H9 (cell line): ENCODE measurements at regions not wholly inside any gene's neighbourhood (a gene's known extent, or its start where the extent isn't known, plus 50 kb on each side); places are given as distances from the start of the nearest gene placed in this dataset.

Source experiments
- DNase-seq: peaks from one replicate; pipeline ENCODE4 v3.0.0-alpha.2; 2017
- H2AFZ ChIP-seq: one replicate; pipeline ENCODE4 v1.6.1; 2013; ENCODE audit warnings: mild to moderate bottlenecking, low read length, control low read depth, moderate library complexity
- H2AK5ac ChIP-seq: 2 replicates; pipeline ENCODE4 v1.6.1; 2013; ENCODE audit warnings: low read length, control low read depth, mixed read lengths; ENCODE audit not compliant: insufficient read length
- H2BK120ac ChIP-seq: one replicate; pipeline ENCODE4 v1.6.1; 2013; ENCODE audit warnings: low read depth, mild to moderate bottlenecking, low read length, control low read depth, inconsistent platforms; ENCODE audit not compliant: poor library complexity, severe bottlenecking
- H2BK12ac ChIP-seq: 2 replicates; pipeline ENCODE4 v1.6.1; 2013; ENCODE audit warnings: low read length, control low read depth, mixed read lengths, low read depth; ENCODE audit not compliant: insufficient read length
- H2BK15ac ChIP-seq: 2 replicates; pipeline ENCODE4 v1.6.1; 2013; ENCODE audit warnings: low read depth, low read length, control low read depth
- H2BK20ac ChIP-seq: one replicate; pipeline ENCODE4 v1.6.1; 2013; ENCODE audit warnings: low read depth, mild to moderate bottlenecking, low read length, control low read depth, inconsistent platforms; ENCODE audit not compliant: poor library complexity, severe bottlenecking
- H2BK5ac ChIP-seq: 2 replicates; pipeline ENCODE4 v1.6.1; 2013; ENCODE audit warnings: low read length, control low read depth, mixed read lengths; ENCODE audit not compliant: insufficient read length
- H3K14ac ChIP-seq: 2 replicates; pipeline ENCODE4 v1.6.1; 2013; ENCODE audit warnings: low read length, control low read depth; ENCODE audit not compliant: insufficient read depth
- H3K18ac ChIP-seq: 2 replicates; pipeline ENCODE4 v1.6.1; 2013; ENCODE audit warnings: low read depth, mild to moderate bottlenecking, mixed read lengths, low read length, control low read depth; ENCODE audit not compliant: insufficient read length
- H3K23ac ChIP-seq: 2 replicates; pipeline ENCODE4 v1.6.1; 2013; ENCODE audit warnings: low read length, control low read depth, mixed read lengths, low read depth; ENCODE audit not compliant: insufficient read length
- H3K23me2 ChIP-seq: 2 replicates; pipeline ENCODE4 v1.6.1; 2013; ENCODE audit warnings: low read depth, mild to moderate bottlenecking, mixed read lengths, low read length, control low read depth; ENCODE audit not compliant: insufficient read length, poor library complexity, severe bottlenecking
- H3K27ac ChIP-seq: 2 replicates; pipeline ENCODE4 v1.5.1; 2013; ENCODE audit warnings: low read length, control low read depth, mixed read lengths, low read depth; ENCODE audit not compliant: insufficient read length
- H3K27me3 ChIP-seq: 2 replicates; pipeline ENCODE4 v1.6.1; 2013; ENCODE audit warnings: low read length, control low read depth, inconsistent platforms; ENCODE audit not compliant: insufficient read depth
- H3K4ac ChIP-seq: 2 replicates; pipeline ENCODE4 v1.6.1; 2013; ENCODE audit warnings: low read depth, mild to moderate bottlenecking, control low read depth, inconsistent platforms, low read length, moderate library complexity
- H3K4me1 ChIP-seq: 2 replicates; pipeline ENCODE4 v1.6.1; 2013; ENCODE audit warnings: low read length, control low read depth, inconsistent platforms; ENCODE audit not compliant: insufficient read depth
- H3K4me2 ChIP-seq: 2 replicates; pipeline ENCODE4 v1.6.1; 2013; ENCODE audit warnings: low read length, control low read depth, mixed read lengths; ENCODE audit not compliant: insufficient read length, insufficient read depth
- H3K56ac ChIP-seq: 2 replicates; pipeline ENCODE4 v1.6.1; 2013; ENCODE audit warnings: low read depth, mild to moderate bottlenecking, mixed read lengths, low read length, control low read depth; ENCODE audit not compliant: insufficient read length
- H3K79me1 ChIP-seq: 2 replicates; pipeline ENCODE4 v1.6.1; 2013; ENCODE audit warnings: low read depth, mild to moderate bottlenecking, moderate library complexity, low read length, control low read depth, inconsistent platforms; ENCODE audit not compliant: insufficient read depth, poor library complexity, severe bottlenecking
- H3K79me2 ChIP-seq: 2 replicates; pipeline ENCODE4 v1.6.1; 2013; ENCODE audit warnings: low read length, control low read depth, inconsistent platforms; ENCODE audit not compliant: insufficient read depth
- H3K9ac ChIP-seq: 2 replicates; pipeline ENCODE4 v1.6.1; 2013; ENCODE audit warnings: low read length, control low read depth, mixed read lengths; ENCODE audit not compliant: insufficient read length; ENCODE audit errors: extremely low read depth
- H3K9me3 ChIP-seq: one replicate; pipeline ENCODE4 v1.6.1; 2013; ENCODE audit warnings: low read depth, low read length, inconsistent platforms; ENCODE audit not compliant: control insufficient read depth
- H3T11ph ChIP-seq: one replicate; pipeline ENCODE4 v1.6.1; 2013; ENCODE audit warnings: mild to moderate bottlenecking, low read length, control low read depth, inconsistent platforms
- H4K20me1 ChIP-seq: one replicate; pipeline ENCODE4 v1.6.1; 2013; ENCODE audit not compliant: control insufficient read depth, insufficient read length, insufficient read depth
- H4K5ac ChIP-seq: 2 replicates; pipeline ENCODE4 v1.6.1; 2013; ENCODE audit warnings: low read depth, mild to moderate bottlenecking, mixed read lengths, low read length, control low read depth; ENCODE audit not compliant: insufficient read length
- H4K8ac ChIP-seq: replicated peaks from 2 replicates; pipeline ENCODE4 v1.6.1; 2013; ENCODE audit warnings: low read length, control low read depth, mixed read lengths, low read depth; ENCODE audit not compliant: insufficient read length
- H4K91ac ChIP-seq: 2 replicates; pipeline ENCODE4 v1.6.1; 2013; ENCODE audit warnings: low read depth, mild to moderate bottlenecking, moderate library complexity, mixed read lengths, low read length, control low read depth; ENCODE audit not compliant: insufficient read length
- H3K27ac Mint-ChIP-seq, 3 experiments: 2 replicates in 2 of 3; 3 replicates in 1 of 3; pipeline ENCODE4 v1.8.0; 2020 to 2021; ENCODE audit warnings: mixed read lengths in 3 of 3, mild to moderate bottlenecking in 1 of 3, moderate library complexity in 1 of 3
- H3K27me3 Mint-ChIP-seq: 2 replicates; pipeline ENCODE4 v1.8.0; 2021; ENCODE audit warnings: low read depth, mild to moderate bottlenecking, moderate library complexity, mixed read lengths
- H3K36me3 Mint-ChIP-seq, 3 experiments: 2 replicates in 2 of 3; 3 replicates in 1 of 3; pipeline ENCODE4 v1.8.0; 2020 to 2021; ENCODE audit warnings: low read depth in 3 of 3, mixed read lengths in 3 of 3; ENCODE audit not compliant: insufficient read depth in 1 of 3
- H3K4me1 Mint-ChIP-seq, 2 experiments: 2 replicates each; pipeline ENCODE4 v1.8.0; 2020; ENCODE audit warnings: mixed read lengths in 2 of 2
- H3K4me3 Mint-ChIP-seq, 2 experiments: 2 replicates in 1 of 2; 3 replicates in 1 of 2; pipeline ENCODE4 v1.8.0; 2020 to 2021; ENCODE audit warnings: mild to moderate bottlenecking in 2 of 2, mixed read lengths in 2 of 2, moderate library complexity in 1 of 2
- H3K9me3 Mint-ChIP-seq, 2 experiments: 2 replicates in 1 of 2; 3 replicates in 1 of 2; pipeline ENCODE4 v1.8.0; 2020; ENCODE audit warnings: mild to moderate bottlenecking in 2 of 2, mixed read lengths in 2 of 2, moderate library complexity in 1 of 2
- WGBS: extraction: QIAGEN DNeasy Blood & Tissue Kit; methylation state at CpG from one replicate; pipeline ENCODE4 v1.1.7; 2013; ENCODE audit warnings: missing lambda C conversion rate, low lambda C conversion rate, mixed read lengths; ENCODE audit not compliant: insufficient read length; ENCODE audit errors: extremely low coverage; 5-methylcytosine and 5-hydroxymethylcytosine counted together
- TF ChIP-seq, protein P1 (sequence below): fragments of 200-600 bp; sonication (generic); conservative IDR thresholded peaks from 3 replicates; pipeline ENCODE4 v1.8.0; 2021; ENCODE audit warnings: antibody characterized with exemption, mild to moderate bottlenecking

DNA sequence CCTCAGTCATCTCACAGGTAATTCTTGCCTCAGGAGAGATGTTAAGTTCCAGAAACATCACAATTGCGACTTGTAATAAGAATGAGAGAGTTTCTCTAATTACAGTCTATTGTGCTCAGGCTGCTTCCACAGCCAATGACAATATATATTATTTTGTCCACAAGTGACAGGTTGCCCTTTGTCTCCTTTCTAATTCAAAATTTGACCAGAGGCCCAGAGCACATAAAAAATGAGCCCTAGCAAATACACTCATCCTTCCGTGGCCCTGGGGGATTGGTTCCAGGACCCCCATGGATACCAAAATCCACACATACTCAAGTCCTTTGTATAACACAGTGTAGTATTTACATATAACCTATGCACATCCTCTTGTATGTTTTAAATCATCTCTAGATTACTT is 88.1 kb upstream of the TMEM170B start:
- H2BK20ac ChIP-seq: no peak overlapping the region
- Mint-ChIP-seq H3K36me3 (peaks cover 0 to 12% (median 1%) of the 10 kb centered on the region in 3 experiments; a peak in 4 of 7 replicates), H3K9me3 (peaks cover 1 to 7% of the 10 kb centered on the region in 2 experiments; a peak in 2 of 5 replicates), H3K27me3 (peaks cover 4% of the 10 kb centered on the region), H3K4me3 (no peak overlapping the region), H3K27ac (no peak overlapping the region), H3K4me1 (peaks cover 0 to 6% of the 10 kb centered on the region in 2 experiments; a peak in 2 of 4 replicates)
- H2BK5ac ChIP-seq: no peak overlapping the region
- no peak overlapping the region for H3K4me2 ChIP-seq
- no peak overlapping the region for H3K23ac ChIP-seq
- no peak overlapping the region for H3T11ph ChIP-seq
- no peak overlapping the region for H4K5ac ChIP-seq
- WGBS: no CpG with 5 or more reads among the region's 2 CpGs
- H4K20me1 ChIP-seq: no peaks in the 10 kb centered on the region
- no peak overlapping the region for H3K4ac ChIP-seq
- no peaks in the 10 kb centered on the region for H3K27me3 ChIP-seq
- no peak overlapping the region for H2BK15ac ChIP-seq
- no peaks in the 10 kb centered on the region for H3K79me2 ChIP-seq
- H3K9ac ChIP-seq: no peak overlapping the region
- no peak overlapping the region for H2AFZ ChIP-seq
- no peaks in the 10 kb centered on the region for H3K23me2 ChIP-seq
- H3K4me1 ChIP-seq: no peaks in the 10 kb centered on the region
- no peak for DNase-seq
- no peak overlapping the region for H3K27ac ChIP-seq
- H4K8ac ChIP-seq: no peak overlapping the region
- no peak overlapping the region for H3K56ac ChIP-seq
- TF ChIP-seq, protein P1, sequence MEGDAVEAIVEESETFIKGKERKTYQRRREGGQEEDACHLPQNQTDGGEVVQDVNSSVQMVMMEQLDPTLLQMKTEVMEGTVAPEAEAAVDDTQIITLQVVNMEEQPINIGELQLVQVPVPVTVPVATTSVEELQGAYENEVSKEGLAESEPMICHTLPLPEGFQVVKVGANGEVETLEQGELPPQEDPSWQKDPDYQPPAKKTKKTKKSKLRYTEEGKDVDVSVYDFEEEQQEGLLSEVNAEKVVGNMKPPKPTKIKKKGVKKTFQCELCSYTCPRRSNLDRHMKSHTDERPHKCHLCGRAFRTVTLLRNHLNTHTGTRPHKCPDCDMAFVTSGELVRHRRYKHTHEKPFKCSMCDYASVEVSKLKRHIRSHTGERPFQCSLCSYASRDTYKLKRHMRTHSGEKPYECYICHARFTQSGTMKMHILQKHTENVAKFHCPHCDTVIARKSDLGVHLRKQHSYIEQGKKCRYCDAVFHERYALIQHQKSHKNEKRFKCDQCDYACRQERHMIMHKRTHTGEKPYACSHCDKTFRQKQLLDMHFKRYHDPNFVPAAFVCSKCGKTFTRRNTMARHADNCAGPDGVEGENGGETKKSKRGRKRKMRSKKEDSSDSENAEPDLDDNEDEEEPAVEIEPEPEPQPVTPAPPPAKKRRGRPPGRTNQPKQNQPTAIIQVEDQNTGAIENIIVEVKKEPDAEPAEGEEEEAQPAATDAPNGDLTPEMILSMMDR: no peak
- no peak overlapping the region for H2BK120ac ChIP-seq
- no peak overlapping the region for H3K18ac ChIP-seq
- no peak overlapping the region for H2BK12ac ChIP-seq
- H3K14ac ChIP-seq: no peak overlapping the region
- H3K9me3 ChIP-seq: no peaks in the 10 kb centered on the region
- H3K79me1 ChIP-seq: no peaks in the 10 kb centered on the region
- H4K91ac ChIP-seq: no peak overlapping the region
- no peak overlapping the region for H2AK5ac ChIP-seq
